Loucy (cell line): ENCODE measurements at regions not wholly inside any gene's neighbourhood (a gene's known extent, or its start where the extent isn't known, plus 50 kb on each side); places are given as distances from the start of the nearest gene placed in this dataset.

Experiments used
- H2AFZ ChIP-seq: fragments of 200-600 bp; sonication (generic); 2 replicates; pipeline ENCODE4 v1.6.0; 2016; ENCODE audit warnings: antibody characterized with exemption, mild to moderate bottlenecking, low read length, moderate library complexity
- H3F3A ChIP-seq: fragments of 200-600 bp; 2 replicates; pipeline ENCODE4 v1.6.0; 2016; ENCODE audit warnings: antibody characterized with exemption, low read depth, mild to moderate bottlenecking
- H3K27me3 ChIP-seq: fragments of 200-600 bp; sonication (generic); 2 replicates; pipeline ENCODE4 v1.6.1; 2014; ENCODE audit warnings: low read length, mild to moderate bottlenecking; ENCODE audit not compliant: insufficient read depth, poor library complexity, severe bottlenecking
- H3K36me3 ChIP-seq: fragments of 200-600 bp; sonication (generic); 2 replicates; pipeline ENCODE4 v1.6.1; 2016; ENCODE audit warnings: low read length; ENCODE audit not compliant: insufficient read depth
- H3K4me1 ChIP-seq: fragments of 200-600 bp; sonication (generic); 2 replicates; pipeline ENCODE4 v1.5.1; 2014; ENCODE audit warnings: low read length, mild to moderate bottlenecking; ENCODE audit not compliant: insufficient read depth, poor library complexity, severe bottlenecking
- H3K4me2 ChIP-seq: fragments of 200-600 bp; sonication (generic); 2 replicates; pipeline ENCODE4 v1.6.0; 2014; ENCODE audit warnings: antibody characterized with exemption, low read length, low read depth, mild to moderate bottlenecking; ENCODE audit not compliant: poor library complexity, severe bottlenecking
- H3K4me3 ChIP-seq: fragments of 200-600 bp; sonication (generic); 2 replicates; pipeline ENCODE4 v1.5.1; 2014; ENCODE audit warnings: low read length, mild to moderate bottlenecking, mixed read lengths; ENCODE audit not compliant: poor library complexity, severe bottlenecking
- H3K79me2 ChIP-seq: fragments of 200-600 bp; sonication (generic); 2 replicates; pipeline ENCODE4 v1.6.1; 2014; ENCODE audit warnings: low read length; ENCODE audit not compliant: insufficient read depth
- H3K9ac ChIP-seq: fragments of 200-600 bp; sonication (generic); 2 replicates; pipeline ENCODE4 v1.6.0; 2014; ENCODE audit warnings: mild to moderate bottlenecking, low read depth, low read length, moderate library complexity; ENCODE audit not compliant: poor library complexity, severe bottlenecking
- H3K9me2 ChIP-seq: fragments of 200-600 bp; sonication (generic); replicated peaks from 2 replicates; pipeline ENCODE4 v1.6.1; 2016; ENCODE audit warnings: low read depth, low read length, mixed read lengths
- H3K9me3 ChIP-seq: fragments of 200-600 bp; sonication (generic); 2 replicates; pipeline ENCODE4 v1.6.1; 2014; ENCODE audit warnings: mild to moderate bottlenecking, antibody characterized with exemption, low read length, low read depth; ENCODE audit not compliant: insufficient read depth
- H4K20me1 ChIP-seq: fragments of 200-600 bp; sonication (generic); 2 replicates; pipeline ENCODE4 v1.6.0; 2014; ENCODE audit warnings: antibody characterized with exemption, low read length, mild to moderate bottlenecking; ENCODE audit not compliant: insufficient read depth, poor library complexity, severe bottlenecking
- CTCF ChIP-seq: fragments of 200-600 bp; sonication (generic); conservative IDR thresholded peaks from 2 replicates; pipeline ENCODE4 v1.5.1; 2014; ENCODE audit warnings: mild to moderate bottlenecking, antibody characterized with exemption, low read length
- EZH2phosphoT487 ChIP-seq: fragments of 200-600 bp; IDR thresholded peaks from 2 replicates; pipeline ENCODE4 v1.6.1; 2018; ENCODE audit warnings: antibody characterized with exemption, mild to moderate bottlenecking, moderate library complexity, borderline replicate concordance

GRCh38 chr5:128885649-128886255 lies 79.5 kb upstream of the SLC27A6 start:
- Histone ChIP-seq H3K4me1 (no peaks in the 10 kb centered on the region), H3K9me2 (no peaks in the 10 kb centered on the region), H3K9me3 (no peaks in the 10 kb centered on the region), H3K79me2 (no peaks in the 10 kb centered on the region), H3K4me2 (no peak overlapping the region), H4K20me1 (no peaks in the 10 kb centered on the region), H2AFZ (no peak overlapping the region), H3K27me3 (no peaks in the 10 kb centered on the region), H3K9ac (no peak overlapping the region), H3K4me3 (no peak overlapping the region), H3F3A (no peaks in the 10 kb centered on the region), H3K36me3 (no peaks in the 10 kb centered on the region)
- no peak for TF ChIP-seq EZH2phosphoT487
- no peak for TF ChIP-seq CTCF

- Histone ChIP-seq H3F3A (no peaks in the 10 kb centered on the region), H3K9me3 (no peaks in the 10 kb centered on the region), H3K4me3 (no peak overlapping the region), H3K4me2 (no peak overlapping the region), H3K36me3 (no peaks in the 10 kb centered on the region), H4K20me1 (no peaks in the 10 kb centered on the region), H2AFZ (no peak overlapping the region), H3K27me3 (no peaks in the 10 kb centered on the region), H3K9me2 (no peaks in the 10 kb centered on the region), H3K9ac (no peak overlapping the region), H3K4me1 (no peaks in the 10 kb centered on the region), H3K79me2 (no peaks in the 10 kb centered on the region)
- TF ChIP-seq CTCF (no peak), EZH2phosphoT487 (no peak)
These were observed 70.2 kb upstream of the SLC27A6 start for GRCh38 chr5:128895122-128895521.

GRCh38 chr5:128896675-128897074 lies 68.6 kb upstream of the SLC27A6 start:
- no peak for TF ChIP-seq CTCF
- no peak for TF ChIP-seq EZH2phosphoT487
- Histone ChIP-seq H3K79me2 (no peaks in the 10 kb centered on the region), H3K4me1 (no peaks in the 10 kb centered on the region), H3K9me2 (no peaks in the 10 kb centered on the region), H2AFZ (no peak overlapping the region), H3K27me3 (no peaks in the 10 kb centered on the region), H3K4me2 (no peak overlapping the region), H3K9ac (no peak overlapping the region), H3F3A (no peaks in the 10 kb centered on the region), H4K20me1 (no peaks in the 10 kb centered on the region), H3K36me3 (no peaks in the 10 kb centered on the region), H3K4me3 (no peak overlapping the region), H3K9me3 (no peaks in the 10 kb centered on the region)
